ENCODE measurements at regions not wholly inside any gene's neighbourhood (a gene's known extent, or its start where the extent isn't known, plus 50 kb on each side); places are given as distances from the start of the nearest gene placed in this dataset.
A peak's percentile ranks its signal among the peaks of the same experiment; 100 is the strongest.

DNA sequence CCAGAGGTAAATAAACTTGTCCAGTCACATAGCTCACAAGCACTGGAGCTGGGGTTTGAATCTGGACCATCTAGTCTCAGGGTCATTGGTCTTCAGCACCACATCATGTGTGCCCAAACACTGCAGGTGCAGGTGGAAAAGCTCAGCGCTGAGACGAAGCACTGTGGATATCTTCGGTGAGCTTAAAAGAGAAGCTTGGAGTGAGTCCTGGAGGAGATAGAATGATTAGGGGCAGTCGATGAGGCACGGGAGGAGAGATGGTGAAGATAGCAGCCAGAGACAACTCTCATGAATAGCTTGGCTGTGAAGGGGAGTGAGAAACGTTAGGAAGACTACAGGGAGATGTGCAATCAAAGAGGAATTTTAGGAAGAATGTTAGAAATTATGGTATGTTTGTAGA is 389.3 kb downstream of the FGF9 start:
- DNase-seq: peak in 1 of 2 donors; percentile 41
- Histone ChIP-seq H2AFZ (ENCODE audit: insufficient read depth, low read length, poor library complexity) (no peak overlapping the region), H3K36me3 (ENCODE audit: control insufficient read depth in 1 of 2, insufficient read depth in 2 of 2, low read length in 2 of 2) (no peaks in the 10 kb centered on the region), H3K79me2 (ENCODE audit: control insufficient read depth, insufficient read depth, low read length, poor library complexity) (no peaks in the 10 kb centered on the region), H3K27ac (ENCODE audit: low read depth, low read length) (no peak overlapping the region), H3K79me1 (ENCODE audit: low read length) (no peaks in the 10 kb centered on the region), H2BK120ac (ENCODE audit: insufficient read depth, low read length, poor library complexity) (no peak overlapping the region), H3K23ac (ENCODE audit: low read length) (no peak overlapping the region), H3K4me2 (ENCODE audit: low read length) (no peak overlapping the region), H4K8ac (ENCODE audit: low read depth, low read length) (no peak overlapping the region), H2AK5ac (ENCODE audit: low read length) (no peak overlapping the region), H3K4me3 (ENCODE audit: low read depth, low read length) (no peak overlapping the region), H3K27me3 (ENCODE audit: insufficient read depth, low read length) (no peaks in the 10 kb centered on the region), H3K4me1 (ENCODE audit: control insufficient read depth in 1 of 2, insufficient read depth in 2 of 2, low read length in 2 of 2) (peaks cover 10 to 14% of the 10 kb centered on the region in 2 experiments), H4K12ac (ENCODE audit: low read depth, low read length) (no peak overlapping the region), H2BK5ac (ENCODE audit: low read depth, low read length, poor library complexity) (no peak overlapping the region), H3K4ac (ENCODE audit: low read depth, low read length) (no peak overlapping the region), H3K9me3 (ENCODE audit: insufficient read depth, low read depth, low read length) (peaks cover 2% of the 10 kb centered on the region), H3K9ac (ENCODE audit: low read length) (no peak overlapping the region), H2BK12ac (ENCODE audit: low read length) (no peak overlapping the region), H3K18ac (ENCODE audit: low read length) (no peak overlapping the region), H4K91ac (ENCODE audit: low read depth, low read length) (no peak overlapping the region), H3K14ac (ENCODE audit: low read length) (no peak overlapping the region)
- 100% methylated on average over 1 of the region's 6 CpGs for WGBS (ENCODE audit: extremely low coverage, insufficient coverage, insufficient read length)

DNA sequence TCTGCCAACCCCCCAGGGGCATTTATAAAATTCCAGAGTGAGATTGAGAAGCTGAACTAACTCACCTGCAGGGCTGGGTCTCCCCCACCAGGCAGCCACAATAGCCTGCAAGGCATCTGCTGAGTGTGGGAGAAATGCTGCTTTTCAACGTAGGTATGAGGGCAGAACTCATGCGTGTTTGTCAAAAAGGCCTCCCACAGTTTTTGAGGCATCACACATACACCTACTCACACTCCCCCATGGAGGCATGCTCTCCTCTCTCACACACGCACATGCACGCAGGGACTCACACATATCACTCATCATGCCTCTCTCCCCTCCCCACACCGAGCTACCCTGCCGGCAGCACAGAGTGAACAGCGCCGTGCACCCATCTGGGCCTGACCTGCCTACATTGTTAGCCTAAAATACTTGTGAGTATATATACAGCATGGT is 390.5 kb downstream of the FGF9 start:
- H3K4me3 ChIP-seq (ENCODE audit: low read depth, low read length): no peak overlapping the region
- no peak overlapping the region for H2BK120ac ChIP-seq (ENCODE audit: insufficient read depth, low read length, poor library complexity)
- H3K79me1 ChIP-seq (ENCODE audit: low read length): no peaks in the 10 kb centered on the region
- no peak overlapping the region for H4K8ac ChIP-seq (ENCODE audit: low read depth, low read length)
- no peak overlapping the region for H3K9ac ChIP-seq (ENCODE audit: low read length)
- peaks cover 7 to 11% of the 10 kb centered on the region in 2 experiments for H3K4me1 ChIP-seq (ENCODE audit: control insufficient read depth in 1 of 2, insufficient read depth in 2 of 2, low read length in 2 of 2)
- DNase-seq: peak; percentile 49 to 78
- H2AK5ac ChIP-seq (ENCODE audit: low read length): no peak overlapping the region
- H4K12ac ChIP-seq (ENCODE audit: low read depth, low read length): no peak overlapping the region
- no peaks in the 10 kb centered on the region for H3K36me3 ChIP-seq (ENCODE audit: control insufficient read depth in 1 of 2, insufficient read depth in 2 of 2, low read length in 2 of 2)
- no peak overlapping the region for H2AFZ ChIP-seq (ENCODE audit: insufficient read depth, low read length, poor library complexity)
- no peak overlapping the region for H3K23ac ChIP-seq (ENCODE audit: low read length)
- no CpG with 5 or more reads among the region's 8 CpGs for WGBS (ENCODE audit: extremely low coverage, insufficient coverage, insufficient read length)
- no peak overlapping the region for H2BK5ac ChIP-seq (ENCODE audit: low read depth, low read length, poor library complexity)
- H3K27ac ChIP-seq (ENCODE audit: low read depth, low read length): no peak overlapping the region
- peaks cover 2% of the 10 kb centered on the region for H3K9me3 ChIP-seq (ENCODE audit: insufficient read depth, low read depth, low read length)
- H3K4ac ChIP-seq (ENCODE audit: low read depth, low read length): no peak overlapping the region
- H2BK12ac ChIP-seq (ENCODE audit: low read length): no peak overlapping the region
- H3K14ac ChIP-seq (ENCODE audit: low read length): no peak overlapping the region
- no peak overlapping the region for H3K18ac ChIP-seq (ENCODE audit: low read length)
- H3K27me3 ChIP-seq (ENCODE audit: insufficient read depth, low read length): no peaks in the 10 kb centered on the region
- no peak overlapping the region for H3K4me2 ChIP-seq (ENCODE audit: low read length)
- no peak overlapping the region for H4K91ac ChIP-seq (ENCODE audit: low read depth, low read length)
- no peaks in the 10 kb centered on the region for H3K79me2 ChIP-seq (ENCODE audit: control insufficient read depth, insufficient read depth, low read length, poor library complexity)

DNA sequence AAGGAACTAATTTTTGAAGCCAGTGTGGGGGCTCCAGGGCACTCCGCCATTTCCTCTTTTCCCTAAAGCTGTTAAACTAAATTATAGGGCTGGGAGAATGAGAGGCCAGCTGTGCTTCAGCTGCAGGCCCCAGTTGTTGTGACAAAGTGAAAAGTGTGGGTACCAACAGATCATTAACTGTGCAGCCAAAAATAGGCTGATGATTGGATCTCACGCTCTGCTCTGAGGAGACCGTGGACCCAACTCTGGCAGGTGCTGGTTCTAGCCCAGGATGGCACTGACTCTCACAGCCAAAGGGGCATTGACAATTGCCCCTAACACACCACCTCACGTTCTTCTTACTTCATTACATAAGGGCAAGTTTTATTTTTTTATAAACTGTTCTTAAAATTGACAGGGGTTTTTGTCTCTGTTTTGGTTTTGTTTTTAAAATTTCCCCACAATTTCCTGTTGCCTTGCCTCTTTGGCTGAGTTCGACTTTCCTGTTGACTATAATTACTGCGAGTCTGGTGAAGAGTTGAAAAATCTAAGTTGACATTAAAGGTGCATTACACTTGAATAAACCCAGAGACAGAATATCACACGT is 391.0 kb downstream of the FGF9 start:
- no peak overlapping the region for H3K27ac ChIP-seq (ENCODE audit: low read depth, low read length)
- no peak overlapping the region for H3K4me3 ChIP-seq (ENCODE audit: low read depth, low read length)
- no peak overlapping the region for H2BK12ac ChIP-seq (ENCODE audit: low read length)
- H2AK5ac ChIP-seq (ENCODE audit: low read length): no peak overlapping the region
- H3K36me3 ChIP-seq (ENCODE audit: control insufficient read depth in 1 of 2, insufficient read depth in 2 of 2, low read length in 2 of 2): no peaks in the 10 kb centered on the region
- H2BK5ac ChIP-seq (ENCODE audit: low read depth, low read length, poor library complexity): no peak overlapping the region
- no peak overlapping the region for H3K9ac ChIP-seq (ENCODE audit: low read length)
- H2BK120ac ChIP-seq (ENCODE audit: insufficient read depth, low read length, poor library complexity): no peak overlapping the region
- H3K4ac ChIP-seq (ENCODE audit: low read depth, low read length): no peak overlapping the region
- H3K4me1 ChIP-seq (ENCODE audit: control insufficient read depth in 1 of 2, insufficient read depth in 2 of 2, low read length in 2 of 2): peaks cover 7 to 11% of the 10 kb centered on the region in 2 experiments
- no peak overlapping the region for H4K12ac ChIP-seq (ENCODE audit: low read depth, low read length)
- no peak overlapping the region for H4K8ac ChIP-seq (ENCODE audit: low read depth, low read length)
- peaks cover 2% of the 10 kb centered on the region for H3K9me3 ChIP-seq (ENCODE audit: insufficient read depth, low read depth, low read length)
- H4K91ac ChIP-seq (ENCODE audit: low read depth, low read length): no peak overlapping the region
- DNase-seq: no peak
- H2AFZ ChIP-seq (ENCODE audit: insufficient read depth, low read length, poor library complexity): no peak overlapping the region
- no peak overlapping the region for H3K14ac ChIP-seq (ENCODE audit: low read length)
- no peak overlapping the region for H3K18ac ChIP-seq (ENCODE audit: low read length)
- H3K4me2 ChIP-seq (ENCODE audit: low read length): no peak overlapping the region
- no CpG with 5 or more reads among the region's 7 CpGs for WGBS (ENCODE audit: extremely low coverage, insufficient coverage, insufficient read length)
- H3K23ac ChIP-seq (ENCODE audit: low read length): no peak overlapping the region
- H3K79me2 ChIP-seq (ENCODE audit: control insufficient read depth, insufficient read depth, low read length, poor library complexity): no peaks in the 10 kb centered on the region
- no peaks in the 10 kb centered on the region for H3K27me3 ChIP-seq (ENCODE audit: insufficient read depth, low read length)
- no peaks in the 10 kb centered on the region for H3K79me1 ChIP-seq (ENCODE audit: low read length)

DNA sequence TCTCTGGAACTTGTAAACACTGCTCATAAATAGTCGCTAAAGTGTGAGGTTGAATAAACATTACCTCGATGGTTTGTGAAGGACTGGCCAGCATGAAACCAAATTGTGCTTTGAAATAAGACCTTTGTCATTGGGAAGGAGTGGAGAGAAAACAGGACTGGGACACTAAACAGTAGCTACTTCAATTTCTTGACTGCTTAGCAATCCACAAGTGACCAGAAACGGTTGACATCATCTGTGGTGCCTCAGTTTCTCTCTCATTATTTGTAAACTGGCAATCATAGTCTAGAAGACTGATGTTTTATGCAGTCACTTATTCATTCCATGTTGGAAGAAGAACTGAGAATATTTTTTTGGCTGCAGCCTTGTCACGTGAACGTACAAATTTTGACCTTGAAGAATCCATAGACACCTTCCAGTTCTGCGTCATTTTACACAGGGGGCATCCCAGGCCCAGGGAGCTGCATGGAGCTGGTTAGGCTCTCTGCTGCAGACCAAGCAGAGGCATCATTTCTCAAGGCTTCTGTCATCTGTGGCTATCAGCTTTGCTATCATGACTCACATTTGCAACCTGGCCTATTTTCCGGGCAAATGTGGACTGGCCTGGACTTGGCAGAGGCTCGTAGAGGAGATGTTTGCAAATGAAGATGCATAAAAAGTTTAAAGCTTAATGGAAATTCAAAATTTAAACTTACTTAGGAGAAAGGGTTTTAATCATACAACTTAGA is 391.8 kb downstream of the FGF9 start:
- Histone ChIP-seq H3K79me1 (ENCODE audit: low read length) (no peaks in the 10 kb centered on the region), H3K9ac (ENCODE audit: low read length) (no peak overlapping the region), H3K4me1 (ENCODE audit: control insufficient read depth in 1 of 2, insufficient read depth in 2 of 2, low read length in 2 of 2) (peaks cover 7 to 11% of the 10 kb centered on the region in 2 experiments), H3K27ac (ENCODE audit: low read depth, low read length) (no peak overlapping the region), H2BK12ac (ENCODE audit: low read length) (no peak overlapping the region), H3K4me2 (ENCODE audit: low read length) (no peak overlapping the region), H4K12ac (ENCODE audit: low read depth, low read length) (no peak overlapping the region), H3K4me3 (ENCODE audit: low read depth, low read length) (no peak overlapping the region), H3K4ac (ENCODE audit: low read depth, low read length) (no peak overlapping the region), H2BK120ac (ENCODE audit: insufficient read depth, low read length, poor library complexity) (no peak overlapping the region), H4K91ac (ENCODE audit: low read depth, low read length) (no peak overlapping the region), H3K23ac (ENCODE audit: low read length) (no peak overlapping the region), H3K18ac (ENCODE audit: low read length) (no peak overlapping the region), H3K36me3 (ENCODE audit: control insufficient read depth in 1 of 2, insufficient read depth in 2 of 2, low read length in 2 of 2) (no peaks in the 10 kb centered on the region), H3K27me3 (ENCODE audit: insufficient read depth, low read length) (no peaks in the 10 kb centered on the region), H2AFZ (ENCODE audit: insufficient read depth, low read length, poor library complexity) (no peak overlapping the region), H2BK5ac (ENCODE audit: low read depth, low read length, poor library complexity) (no peak overlapping the region), H3K79me2 (ENCODE audit: control insufficient read depth, insufficient read depth, low read length, poor library complexity) (no peaks in the 10 kb centered on the region), H4K8ac (ENCODE audit: low read depth, low read length) (no peak overlapping the region), H3K14ac (ENCODE audit: low read length) (no peak overlapping the region), H3K9me3 (ENCODE audit: insufficient read depth, low read depth, low read length) (peaks cover 2% of the 10 kb centered on the region), H2AK5ac (ENCODE audit: low read length) (no peak overlapping the region)
- peak in 1 of 2 donors; percentile 30 for DNase-seq
- no CpG with 5 or more reads among the region's 8 CpGs for WGBS (ENCODE audit: extremely low coverage, insufficient coverage, insufficient read length)
